ENCODE measurements at regions not wholly inside any gene's neighbourhood (a gene's known extent, or its start where the extent isn't known, plus 50 kb on each side); places are given as distances from the start of the nearest gene placed in this dataset.
A peak's percentile ranks its signal among the peaks of the same experiment; 100 is the strongest.
"Not testable (repeated sequence)": the region's sequence is repeated elsewhere in the genome, so short reads cannot be mapped to it uniquely, and the experiment has no call there.

DNA sequence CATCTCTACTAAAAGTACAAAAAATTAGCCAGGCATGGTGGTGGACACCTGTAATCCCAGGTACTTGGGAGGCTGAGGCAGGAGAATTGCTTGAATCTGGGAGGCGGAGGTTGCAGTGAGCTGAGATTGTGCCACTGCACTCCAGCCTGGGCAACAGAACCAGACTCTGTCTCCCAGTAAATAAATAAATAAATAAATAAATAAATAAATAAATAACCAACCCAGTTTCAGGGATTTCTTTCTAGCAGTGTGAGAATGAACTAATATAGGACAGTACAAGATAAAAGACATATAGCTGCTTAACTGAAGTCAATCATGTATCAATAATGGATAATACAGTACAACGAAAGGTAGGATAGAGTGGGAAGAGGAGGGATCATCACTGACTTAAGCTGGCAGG is 113.3 kb upstream of the NRXN3 start:
- intact Hi-C loops (cut with DNase I); DNase-seq: not testable (repeated sequence)

DNA sequence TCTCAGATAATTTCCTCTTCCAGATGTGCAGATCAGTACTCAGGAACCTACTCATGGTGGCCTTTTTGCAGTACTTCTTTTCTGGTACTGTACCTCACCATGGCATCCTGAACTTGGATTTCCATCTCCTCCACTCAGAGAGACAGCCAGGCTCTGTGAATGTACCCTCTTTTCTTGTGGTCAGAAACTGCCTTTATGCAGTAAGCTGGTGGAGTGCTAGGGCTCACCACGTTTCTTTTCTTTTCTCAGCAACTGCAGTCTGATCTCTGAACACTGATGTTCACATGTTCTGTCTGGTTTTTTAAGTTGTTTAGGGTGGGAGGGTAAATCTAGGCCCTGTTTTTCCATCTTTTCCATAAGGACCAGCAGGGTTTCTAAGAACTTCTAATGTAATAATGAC is 99.8 kb upstream of the NRXN3 start:
- no peak for DNase-seq
- intact Hi-C loops (cut with DNase I), result no loop called here

DNA sequence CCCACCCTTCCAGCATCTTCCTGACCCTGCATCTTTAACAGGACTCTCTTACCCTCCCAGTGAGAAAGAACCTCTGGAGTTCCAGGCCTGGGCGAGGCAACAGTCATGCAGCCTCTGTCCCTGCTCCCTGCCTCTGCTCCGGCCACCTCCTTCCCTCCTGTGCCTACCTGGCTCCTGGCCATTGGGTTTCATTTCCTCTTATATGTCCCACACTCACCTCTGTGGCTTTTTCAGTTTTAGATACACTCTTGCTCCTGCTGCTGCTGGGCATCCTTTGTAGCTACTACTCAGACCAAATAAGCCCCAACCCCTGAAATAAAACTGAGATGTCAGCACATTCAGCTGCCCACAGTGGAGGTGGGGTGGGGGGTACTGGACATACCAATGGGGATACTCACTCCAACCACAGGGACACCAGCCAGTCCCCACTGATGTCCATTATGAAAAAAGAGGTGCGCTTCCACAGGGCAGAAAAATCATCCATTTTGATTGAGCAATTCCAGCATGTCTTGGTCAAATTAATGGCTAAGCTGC is 99.1 kb upstream of the NRXN3 start:
- intact Hi-C loops (cut with DNase I), result no loop called here
- no peak for DNase-seq

DNA sequence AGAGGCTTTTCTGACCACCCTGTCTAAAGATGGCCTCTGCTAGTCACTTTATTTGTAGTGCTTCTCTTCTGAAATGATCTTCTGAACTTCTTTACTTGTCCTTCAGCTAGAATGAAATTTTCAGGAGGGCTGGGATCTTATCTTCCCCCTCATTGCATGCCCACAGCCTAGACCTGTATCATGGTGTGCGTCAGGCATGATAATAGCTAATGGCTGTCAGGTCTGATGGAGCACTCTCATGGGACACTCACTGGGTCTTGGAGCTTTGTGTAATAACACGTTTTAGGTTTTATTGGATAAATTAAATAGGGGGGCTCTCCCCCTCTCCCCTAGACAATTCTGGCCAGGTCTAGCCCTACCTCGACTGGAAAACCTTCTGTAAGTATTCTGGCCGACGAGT is 97.1 kb upstream of the NRXN3 start:
- DNase-seq, result no peak
- intact Hi-C loops (cut with DNase I), result no loop called here

DNA sequence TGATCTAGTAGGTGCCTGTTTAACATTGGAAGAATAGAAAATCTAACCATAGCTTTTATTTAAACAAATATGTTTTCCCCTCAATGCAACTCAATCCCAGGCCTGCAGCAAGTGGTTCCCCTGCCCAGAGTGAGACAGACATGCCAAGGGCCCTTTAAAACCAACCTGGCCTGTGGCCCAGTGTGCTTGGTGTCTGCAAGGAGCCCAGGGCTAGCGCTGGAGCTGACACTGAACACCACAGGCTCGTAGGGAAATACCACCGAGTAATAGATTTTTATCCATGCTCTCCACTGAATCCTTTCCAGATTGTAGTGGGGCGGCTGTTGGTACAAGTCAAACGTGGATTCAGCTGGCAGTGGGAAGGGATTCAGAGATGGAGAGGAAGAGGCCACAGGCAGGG is 95.6 kb upstream of the NRXN3 start:
- peak in 38 of 42 donors; percentile 8 to 70 (median 38) for DNase-seq
- intact Hi-C loops (cut with DNase I), result no loop called here

DNA sequence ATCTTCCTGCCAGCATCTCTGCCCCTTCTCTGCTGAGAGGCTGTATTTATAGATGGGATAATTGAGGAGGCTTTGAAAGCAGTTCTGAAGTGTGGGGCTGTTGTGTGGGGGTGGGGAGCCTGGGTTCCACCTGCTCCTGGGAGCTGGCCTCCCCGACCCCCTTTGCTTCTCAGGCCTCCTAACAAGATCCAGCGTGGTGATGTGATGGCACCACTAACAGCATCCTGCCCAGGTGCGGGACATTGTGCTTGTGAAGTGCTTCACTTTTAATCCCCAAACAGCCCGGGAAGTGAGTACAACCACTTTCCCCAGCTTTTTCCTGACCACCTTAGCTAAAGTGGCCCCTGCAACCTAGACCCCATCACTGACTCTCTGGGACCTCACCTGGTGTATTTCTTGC is 95.1 kb upstream of the NRXN3 start:
- DNase-seq, result no peak
- intact Hi-C loops (cut with DNase I), result no loop called here

DNA sequence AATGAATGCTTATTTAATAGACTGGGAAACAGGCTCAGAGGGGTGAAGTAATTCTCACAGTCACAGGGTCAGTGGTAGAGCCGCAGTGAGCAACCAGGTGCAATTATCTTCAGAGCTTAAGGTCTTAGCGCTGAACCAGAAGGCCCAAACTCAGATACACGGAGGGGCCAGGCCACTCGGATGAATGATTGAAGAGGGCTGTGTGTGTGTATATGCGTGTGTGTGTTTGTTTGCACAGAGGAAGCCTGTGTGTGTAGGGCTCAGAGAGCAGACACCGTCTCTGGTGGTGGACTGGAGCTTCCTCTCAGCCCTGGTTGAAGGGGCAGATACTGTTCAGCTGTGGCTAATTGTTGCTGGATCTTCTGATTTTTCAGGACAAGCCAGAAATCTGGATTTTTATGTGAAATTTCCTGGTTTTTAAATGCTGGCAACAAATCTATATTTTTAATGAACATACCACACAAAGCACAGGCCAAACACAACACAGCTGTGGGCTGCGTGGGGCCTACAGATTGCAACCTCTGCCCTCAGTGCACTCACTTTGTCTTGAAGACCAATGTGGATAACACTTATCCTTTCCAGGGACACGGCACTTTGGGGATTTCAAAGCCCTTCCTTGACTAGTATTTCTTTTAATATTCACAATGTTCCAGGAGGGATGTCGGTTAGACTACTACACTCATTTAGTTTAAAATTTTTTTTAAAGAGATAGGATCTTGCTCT is 94.5 kb upstream of the NRXN3 start:
- no peak for DNase-seq
- intact Hi-C loops (cut with DNase I), result no loop called here

DNA sequence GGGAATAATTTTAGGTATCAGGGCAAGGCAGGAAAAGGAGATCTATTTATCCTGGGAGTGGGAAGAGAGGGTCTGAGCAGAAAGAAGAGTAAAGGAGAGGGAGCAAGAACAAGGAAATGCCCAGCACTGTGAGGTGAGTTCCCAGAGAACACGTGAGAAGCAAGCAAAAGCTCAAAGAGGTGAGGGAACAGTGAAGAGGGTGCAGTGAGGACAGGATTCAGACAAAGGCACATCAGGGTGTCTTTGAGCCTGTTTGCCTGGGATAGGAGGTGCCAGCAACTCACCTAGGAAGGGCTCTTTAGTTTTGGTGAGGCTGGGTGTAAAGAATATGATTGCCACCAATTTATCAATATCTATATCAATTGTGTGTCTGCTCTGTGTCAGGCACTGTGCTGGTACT is 88.9 kb upstream of the NRXN3 start:
- no peak for DNase-seq
- intact Hi-C loops (cut with DNase I), result no loop called here

DNA sequence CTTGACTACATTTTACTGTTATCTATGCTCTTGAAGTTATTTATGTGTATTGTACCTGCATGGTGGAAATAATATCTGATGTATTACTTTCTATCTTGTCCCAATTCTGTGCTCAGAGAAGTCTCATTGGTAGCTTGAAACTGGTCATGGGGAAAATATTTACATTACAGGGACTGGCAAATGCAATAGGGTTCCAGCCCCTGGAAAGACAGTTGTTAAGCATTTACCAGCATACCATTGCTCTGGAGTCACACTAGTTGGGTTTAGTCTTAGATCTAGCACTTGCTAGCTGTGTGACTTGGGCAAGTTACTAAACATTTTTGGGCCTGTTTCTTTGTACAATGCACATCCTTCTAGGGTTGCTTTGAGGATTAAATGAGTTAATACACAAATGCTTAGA is 86.3 kb upstream of the NRXN3 start:
- intact Hi-C loops (cut with DNase I), result no loop called here
- no peak for DNase-seq

DNA sequence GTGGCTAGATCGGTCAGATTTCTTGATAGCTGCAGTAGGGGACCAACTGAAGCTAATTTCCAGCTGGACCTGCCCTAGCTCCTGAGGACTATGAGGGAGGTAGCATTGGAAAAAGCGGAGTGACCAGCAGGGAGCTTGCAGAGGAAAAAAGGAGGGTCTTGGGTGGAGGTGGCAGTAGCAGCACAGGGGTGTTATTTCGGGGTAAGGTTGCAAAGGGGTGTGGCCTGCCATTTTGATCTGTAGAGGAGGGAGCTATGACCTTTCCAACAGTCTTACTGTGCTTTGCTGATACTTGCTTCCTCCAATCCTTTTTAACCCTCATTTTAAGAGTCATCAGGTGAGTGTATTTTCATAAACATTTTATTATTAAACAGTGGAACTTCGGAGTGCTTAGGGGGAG is 83.8 kb upstream of the NRXN3 start:
- no peak for DNase-seq
- intact Hi-C loops (cut with DNase I), result no loop called here

DNA sequence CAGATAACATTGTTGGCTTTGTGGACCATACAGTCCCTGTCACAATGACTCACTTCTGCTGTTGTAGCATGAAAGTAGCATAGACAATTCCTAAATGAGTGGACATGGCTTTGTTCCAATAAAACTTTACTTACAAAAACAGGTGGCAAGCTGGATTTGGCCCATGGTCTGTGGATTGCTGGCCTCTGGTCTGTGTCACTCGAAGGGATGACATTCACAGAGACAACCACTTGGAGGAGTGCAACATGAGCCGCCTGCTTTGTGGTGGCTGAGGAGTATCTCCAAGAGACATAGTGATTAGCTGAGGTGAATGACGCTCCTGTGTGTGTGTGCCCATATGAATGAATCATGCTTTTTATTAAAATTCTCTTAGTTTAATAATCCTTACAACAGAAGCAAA is 81.3 kb upstream of the NRXN3 start:
- DNase-seq, result no peak

DNA sequence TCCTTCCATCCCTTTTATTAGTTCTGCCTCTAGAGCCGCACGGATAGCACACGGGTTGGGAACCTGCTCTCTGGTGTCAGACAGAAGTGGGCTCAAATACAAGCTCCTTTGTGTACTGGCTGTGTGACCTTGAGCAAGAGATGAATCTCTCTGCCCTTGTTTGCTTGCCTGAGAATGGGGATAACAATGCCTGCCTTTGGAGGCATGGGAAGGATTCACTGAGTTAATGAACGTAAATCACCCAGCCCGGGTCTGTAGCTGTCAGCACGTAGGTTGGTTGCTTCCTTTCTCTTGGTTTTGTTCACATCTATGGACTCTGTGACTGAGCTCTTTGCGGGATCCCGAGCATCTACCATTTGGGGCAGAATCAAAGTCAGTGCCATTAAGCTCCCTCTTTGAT is 79.3 kb upstream of the NRXN3 start:
- intact Hi-C loops (cut with DNase I), result no loop called here
- DNase-seq, result no peak

More for the DNA sequence above, 81.3 kb upstream of the NRXN3 start:
- intact Hi-C loops (cut with DNase I), result no loop called here

DNA sequence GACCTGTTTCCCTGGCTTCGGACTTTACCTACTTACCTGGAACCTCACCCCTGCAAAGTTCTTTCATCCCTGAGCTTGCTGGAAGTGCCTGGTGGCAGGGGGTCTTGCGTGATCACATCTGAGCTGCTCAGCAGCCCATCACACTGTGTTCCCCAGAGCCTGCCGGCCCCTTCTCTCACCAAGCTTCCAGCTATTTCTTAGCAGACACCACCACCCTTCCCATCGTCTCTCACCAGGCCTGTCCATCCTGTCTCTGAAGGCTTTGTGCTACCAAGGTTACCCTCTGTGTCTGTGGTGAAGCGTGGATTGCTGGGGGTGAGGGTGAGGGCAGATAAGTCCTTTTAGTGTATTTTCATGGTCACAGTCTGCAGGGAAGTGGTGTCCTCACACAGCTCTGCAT is 78.8 kb upstream of the NRXN3 start:
- intact Hi-C loops (cut with DNase I), result no loop called here
- DNase-seq, result no peak

DNA sequence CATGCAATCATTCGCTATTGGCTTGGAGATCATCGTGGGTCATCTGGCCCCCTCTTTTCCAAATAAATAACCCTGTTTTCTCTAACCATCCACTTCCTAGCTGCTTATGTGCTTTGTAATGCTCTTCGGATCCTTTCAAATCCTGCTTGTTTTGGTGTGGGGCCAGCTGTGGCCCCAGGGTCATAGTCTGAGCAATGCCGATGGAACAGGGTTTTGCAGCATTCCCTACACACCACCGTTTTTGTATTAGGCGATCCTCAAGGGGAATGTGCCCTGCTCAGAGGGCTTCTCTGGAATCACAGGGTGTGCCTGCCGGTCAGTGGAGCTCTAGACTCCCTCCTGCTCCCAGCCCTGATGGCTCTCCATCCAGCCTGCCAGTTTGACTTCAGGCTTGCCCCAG is 78.1 kb upstream of the NRXN3 start:
- DNase-seq, result no peak
- intact Hi-C loops (cut with DNase I), result no loop called here

DNA sequence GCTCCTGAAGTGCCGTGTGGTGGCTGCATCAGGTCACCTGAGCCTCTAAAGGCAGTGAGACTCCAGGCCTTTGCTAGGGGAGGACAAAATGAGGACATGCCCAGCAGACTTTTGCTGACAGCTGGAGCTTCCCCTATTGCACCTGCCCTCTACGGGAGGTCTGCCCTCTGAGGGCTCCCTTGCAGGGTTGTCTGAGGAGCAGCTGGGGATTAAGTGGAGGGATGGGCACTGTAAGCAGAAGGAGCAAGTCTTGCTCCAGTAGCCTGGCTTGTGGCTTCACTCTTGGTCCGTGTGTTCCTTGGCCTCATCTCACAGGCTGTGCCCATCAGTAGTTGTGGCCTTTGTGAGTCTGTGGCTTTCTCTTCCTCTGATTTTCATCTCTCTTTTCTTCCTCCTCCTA is 66.9 kb upstream of the NRXN3 start:
- intact Hi-C loops (cut with DNase I), result no loop called here
- no peak for DNase-seq

DNA sequence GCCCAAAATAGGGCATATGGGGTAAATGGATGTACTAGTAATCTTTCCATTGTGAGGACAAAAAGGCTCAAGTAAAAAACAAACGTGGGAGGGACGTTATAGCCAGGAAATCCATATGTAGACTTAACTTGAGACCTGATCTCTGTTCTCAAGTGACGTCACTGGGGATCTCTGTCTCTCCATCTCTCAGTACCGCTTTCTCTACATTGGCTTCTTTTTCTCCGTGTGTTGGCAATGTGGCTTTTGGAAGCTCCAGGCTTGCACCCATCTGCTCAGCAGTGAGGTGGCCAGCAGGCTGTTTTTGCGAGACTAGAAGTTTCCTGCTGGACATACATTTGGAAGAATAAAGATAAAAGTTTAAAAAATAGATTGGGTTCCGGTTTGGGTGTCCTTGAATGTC is 66.0 kb upstream of the NRXN3 start:
- intact Hi-C loops (cut with DNase I), result no loop called here
- no peak for DNase-seq

DNA sequence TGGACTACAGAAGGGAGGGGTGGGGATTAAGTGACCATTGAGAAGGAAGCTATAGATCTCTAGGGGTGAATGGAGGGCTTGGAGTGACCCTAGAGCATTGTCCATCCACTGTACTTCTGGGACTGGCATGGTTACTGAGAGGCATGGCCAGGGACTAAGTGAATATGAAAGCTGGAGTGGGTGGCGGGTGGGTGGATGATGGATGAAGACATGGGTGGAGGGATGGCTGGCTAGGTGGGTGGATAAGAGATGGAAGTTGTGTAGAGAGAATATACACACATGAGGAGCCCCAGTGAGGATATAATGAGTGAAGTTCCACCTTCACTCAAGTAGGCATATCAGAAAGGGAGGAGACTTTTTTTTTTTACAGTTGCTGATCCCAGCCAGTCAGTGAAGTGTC is 65.5 kb upstream of the NRXN3 start:
- intact Hi-C loops (cut with DNase I), result no loop called here
- no peak for DNase-seq

DNA sequence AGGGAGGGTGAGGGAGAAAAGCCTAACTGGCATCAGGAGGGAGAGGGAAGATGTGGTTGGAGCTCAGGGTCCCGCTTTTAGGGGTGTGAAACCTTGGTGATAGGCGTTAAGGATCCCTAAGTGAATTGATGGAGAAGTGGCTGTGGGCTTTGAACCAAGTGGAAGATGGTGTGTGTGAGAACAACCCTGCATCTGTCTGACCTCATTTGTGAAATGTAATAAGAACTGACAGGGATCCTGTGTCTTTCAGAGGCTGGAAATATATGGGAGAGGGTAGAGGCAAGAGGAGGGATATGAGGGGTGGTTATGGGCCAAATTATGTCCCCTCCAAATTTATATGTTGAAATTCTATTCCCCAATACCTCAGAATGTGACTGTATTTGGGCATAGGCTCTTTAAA is 63.8 kb upstream of the NRXN3 start:
- no peak for DNase-seq
- intact Hi-C loops (cut with DNase I), result no loop called here

DNA sequence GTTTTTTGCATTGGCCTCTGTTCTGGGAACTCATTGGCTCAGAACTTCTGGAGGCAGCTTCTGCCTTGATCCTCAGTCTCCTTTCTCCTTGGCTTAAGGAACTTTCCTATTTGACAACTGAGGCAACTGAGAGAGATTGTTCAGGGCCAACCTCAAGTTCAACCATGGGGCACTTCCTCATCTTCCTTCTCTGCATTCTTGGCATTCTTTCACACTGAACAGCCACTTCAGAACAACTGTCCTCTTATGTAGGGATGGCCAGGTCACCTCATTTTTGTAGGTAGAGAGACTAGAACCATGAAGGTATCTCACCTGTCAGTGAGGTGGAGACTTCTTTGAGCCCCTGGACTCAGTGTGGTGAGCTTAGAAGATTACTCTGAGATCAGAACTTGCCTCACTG is 63.0 kb upstream of the NRXN3 start:
- intact Hi-C loops (cut with DNase I), result no loop called here
- no peak for DNase-seq

DNA sequence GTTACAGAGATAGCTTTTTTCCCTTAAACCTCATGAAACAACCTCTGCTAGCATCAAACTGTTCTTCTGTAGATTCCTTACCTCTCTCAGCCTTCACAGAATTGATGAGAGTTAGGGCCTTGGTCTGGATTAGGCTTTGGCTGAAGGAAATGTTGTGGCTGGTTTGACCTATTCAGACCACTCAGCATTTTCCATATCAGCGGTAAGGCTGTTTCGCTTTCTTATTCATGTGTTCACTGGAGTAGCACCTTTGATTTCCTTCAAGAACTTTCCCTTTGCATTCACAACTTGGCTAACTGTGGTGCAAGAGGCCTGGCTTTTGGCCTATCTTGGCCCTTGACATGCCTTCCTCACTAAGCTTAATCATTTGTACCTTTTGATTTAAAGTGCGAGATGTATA is 50.7 kb upstream of the NRXN3 start:
- intact Hi-C loops (cut with DNase I), result no loop called here
- no peak for DNase-seq
